ENCODE measurements at regions not wholly inside any gene's neighbourhood (a gene's known extent, or its start where the extent isn't known, plus 50 kb on each side); places are given as distances from the start of the nearest gene placed in this dataset.

DNA sequence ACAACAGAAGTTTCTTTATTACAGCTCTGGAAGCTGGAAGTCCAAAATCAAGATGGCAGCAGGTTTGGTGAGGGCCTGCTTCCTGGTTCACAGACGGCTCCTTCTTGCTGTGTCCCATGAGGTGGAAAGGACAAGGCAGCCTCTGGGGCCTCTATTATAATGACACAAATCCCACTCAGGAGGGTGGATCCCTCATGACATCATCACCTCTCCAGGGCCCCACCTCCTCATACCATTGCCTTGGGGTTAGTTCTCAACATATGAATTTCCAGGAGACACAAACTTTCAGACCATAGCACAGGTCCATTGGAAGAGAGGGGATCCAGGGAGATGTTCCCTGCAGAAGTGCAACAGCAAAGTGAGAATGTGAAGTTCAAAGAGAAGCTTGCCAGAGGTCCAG is 202.8 kb downstream of the TFCP2L1 start:
- no peak overlapping the region for H3K4me3 ChIP-seq
- H3K9me3 ChIP-seq: no peaks in the 10 kb centered on the region
- H3K36me3 ChIP-seq (ENCODE audit: low read depth): no peaks in the 10 kb centered on the region
- DNase-seq (no peak), ATAC-seq (no peak)
- TF ChIP-seq, protein P1, sequence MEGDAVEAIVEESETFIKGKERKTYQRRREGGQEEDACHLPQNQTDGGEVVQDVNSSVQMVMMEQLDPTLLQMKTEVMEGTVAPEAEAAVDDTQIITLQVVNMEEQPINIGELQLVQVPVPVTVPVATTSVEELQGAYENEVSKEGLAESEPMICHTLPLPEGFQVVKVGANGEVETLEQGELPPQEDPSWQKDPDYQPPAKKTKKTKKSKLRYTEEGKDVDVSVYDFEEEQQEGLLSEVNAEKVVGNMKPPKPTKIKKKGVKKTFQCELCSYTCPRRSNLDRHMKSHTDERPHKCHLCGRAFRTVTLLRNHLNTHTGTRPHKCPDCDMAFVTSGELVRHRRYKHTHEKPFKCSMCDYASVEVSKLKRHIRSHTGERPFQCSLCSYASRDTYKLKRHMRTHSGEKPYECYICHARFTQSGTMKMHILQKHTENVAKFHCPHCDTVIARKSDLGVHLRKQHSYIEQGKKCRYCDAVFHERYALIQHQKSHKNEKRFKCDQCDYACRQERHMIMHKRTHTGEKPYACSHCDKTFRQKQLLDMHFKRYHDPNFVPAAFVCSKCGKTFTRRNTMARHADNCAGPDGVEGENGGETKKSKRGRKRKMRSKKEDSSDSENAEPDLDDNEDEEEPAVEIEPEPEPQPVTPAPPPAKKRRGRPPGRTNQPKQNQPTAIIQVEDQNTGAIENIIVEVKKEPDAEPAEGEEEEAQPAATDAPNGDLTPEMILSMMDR (IDR thresholded peaks at IDR 0.05): no peak
- intact Hi-C loops (cut with DNase I, micrococcal nuclease): no loop called here
- no peaks in the 10 kb centered on the region for H3K4me1 ChIP-seq (ENCODE audit: low read depth)

DNA sequence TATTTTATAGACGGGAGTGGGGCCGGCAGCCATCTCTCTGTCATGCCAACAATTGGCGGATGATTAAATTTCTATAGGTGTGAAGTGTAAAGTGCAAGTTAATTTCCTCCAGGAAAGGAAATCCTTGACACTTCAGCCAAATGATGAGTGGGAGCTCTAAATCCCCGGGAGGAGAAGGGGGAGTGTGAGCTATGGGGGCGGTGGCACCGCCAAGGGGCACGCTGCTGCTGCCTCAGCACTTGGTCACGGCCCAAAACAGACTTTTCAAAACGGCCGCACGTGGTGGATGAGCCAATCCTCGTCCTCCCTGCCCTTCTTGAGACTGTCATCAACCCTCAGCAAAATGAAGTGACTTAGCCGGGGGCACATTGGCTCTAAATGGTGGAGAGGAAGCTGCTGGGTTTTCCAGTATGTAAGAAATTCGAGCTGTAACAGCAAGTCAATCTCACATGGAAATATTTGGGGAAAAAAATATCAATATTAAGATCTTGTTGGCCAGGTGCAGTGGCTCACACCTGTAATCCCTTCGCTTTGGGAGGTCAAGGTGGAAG is 200.8 kb downstream of the TFCP2L1 start:
- intact Hi-C loops (cut with DNase I, micrococcal nuclease): no loop called here
- Histone ChIP-seq H3K36me3 (ENCODE audit: low read depth) (no peaks in the 10 kb centered on the region), H3K4me1 (ENCODE audit: low read depth) (no peaks in the 10 kb centered on the region), H3K9me3 (no peaks in the 10 kb centered on the region), H3K4me3 (no peak overlapping the region)
- DNase-seq: peak in 1 of 3 donors; percentile 23
- TF ChIP-seq, protein P1 (IDR thresholded peaks at IDR 0.05): no peak
- no peak for ATAC-seq

DNA sequence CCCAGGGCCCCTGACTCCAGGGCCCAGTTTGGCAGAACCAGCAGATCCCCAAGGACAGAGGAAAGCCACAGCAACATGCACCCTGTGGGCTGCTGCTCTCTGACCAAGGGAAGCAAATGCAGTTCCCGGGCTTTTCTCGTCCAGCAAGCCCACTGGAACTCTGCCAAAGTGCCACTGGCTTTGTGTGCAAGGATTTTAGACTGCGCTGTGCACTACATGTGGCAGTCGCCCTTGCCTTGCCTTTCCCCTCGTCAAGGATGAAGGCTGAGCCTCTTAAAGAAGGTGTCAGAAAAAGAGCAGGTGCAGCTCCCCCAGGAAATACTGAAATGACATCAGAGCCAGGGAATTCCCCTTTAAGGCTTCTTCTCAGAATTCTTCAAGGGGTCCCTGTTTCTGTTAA is 199.2 kb downstream of the TFCP2L1 start:
- no peak for ATAC-seq
- no peaks in the 10 kb centered on the region for H3K9me3 ChIP-seq
- DNase-seq: peak in 1 of 3 donors; percentile 15
- no peak overlapping the region for H3K4me3 ChIP-seq
- H3K4me1 ChIP-seq (ENCODE audit: low read depth): no peaks in the 10 kb centered on the region
- TF ChIP-seq, protein P1 (IDR thresholded peaks at IDR 0.05): no peak
- H3K36me3 ChIP-seq (ENCODE audit: low read depth): no peaks in the 10 kb centered on the region
- intact Hi-C loops (cut with DNase I, micrococcal nuclease): no loop called here

DNA sequence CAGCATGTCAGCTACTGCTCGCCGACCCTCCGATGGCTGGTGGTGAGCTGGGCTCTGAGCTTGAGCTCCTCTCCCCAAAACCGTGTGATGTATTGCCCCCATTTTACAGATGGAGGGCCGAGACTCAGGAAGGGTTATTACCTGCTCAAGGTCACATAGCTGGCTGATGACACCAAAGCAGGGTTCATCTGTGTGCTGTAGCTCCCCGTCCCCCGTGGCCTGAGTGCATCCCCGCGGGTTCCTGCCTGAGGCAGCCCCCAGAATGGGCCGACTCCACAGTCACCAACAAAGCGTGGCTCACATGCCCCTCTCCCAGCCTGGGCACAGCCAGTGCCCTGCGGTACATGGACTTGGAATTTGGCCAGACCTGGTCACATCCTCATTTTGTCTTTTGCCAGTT is 198.6 kb downstream of the TFCP2L1 start:
- TF ChIP-seq, protein P1 (IDR thresholded peaks at IDR 0.05): no peak
- H3K4me3 ChIP-seq: no peak overlapping the region
- no peak for ATAC-seq
- no peaks in the 10 kb centered on the region for H3K9me3 ChIP-seq
- DNase-seq: no peak
- H3K36me3 ChIP-seq (ENCODE audit: low read depth): no peaks in the 10 kb centered on the region
- intact Hi-C loops (cut with DNase I, micrococcal nuclease): no loop called here
- H3K4me1 ChIP-seq (ENCODE audit: low read depth): no peaks in the 10 kb centered on the region

DNA sequence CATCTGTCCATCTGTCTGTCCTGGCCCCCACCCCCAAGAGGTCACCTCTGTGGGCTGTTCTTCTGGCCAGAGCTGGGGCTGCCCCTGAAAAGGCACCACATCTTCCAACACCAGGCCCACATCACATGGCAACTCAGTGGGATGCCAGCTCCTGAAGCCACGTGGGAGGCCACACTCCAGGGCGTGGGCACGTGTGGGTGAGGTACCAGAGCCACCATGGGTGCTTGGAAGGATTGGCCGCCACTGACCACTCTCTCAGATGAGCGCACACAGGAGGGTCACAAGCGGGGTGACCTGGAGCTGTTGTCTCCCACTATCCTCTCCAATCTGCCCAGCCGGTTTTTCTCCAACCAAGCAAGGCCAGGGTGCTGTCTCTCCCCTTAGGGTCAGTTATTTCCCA is 197.9 kb downstream of the TFCP2L1 start:
- H3K36me3 ChIP-seq (ENCODE audit: low read depth): no peaks in the 10 kb centered on the region
- TF ChIP-seq, protein P1 (IDR thresholded peaks at IDR 0.05): no peak
- ATAC-seq (no peak), DNase-seq (no peak)
- intact Hi-C loops (cut with DNase I, micrococcal nuclease): no loop called here
- H3K9me3 ChIP-seq: no peaks in the 10 kb centered on the region
- no peaks in the 10 kb centered on the region for H3K4me1 ChIP-seq (ENCODE audit: low read depth)
- no peak overlapping the region for H3K4me3 ChIP-seq
